ENCODE measurements at regions not wholly inside any gene's neighbourhood (a gene's known extent, or its start where the extent isn't known, plus 50 kb on each side); places are given as distances from the start of the nearest gene placed in this dataset.
"Not testable (repeated sequence)": the region's sequence is repeated elsewhere in the genome, so short reads cannot be mapped to it uniquely, and the experiment has no call there.

DNA sequence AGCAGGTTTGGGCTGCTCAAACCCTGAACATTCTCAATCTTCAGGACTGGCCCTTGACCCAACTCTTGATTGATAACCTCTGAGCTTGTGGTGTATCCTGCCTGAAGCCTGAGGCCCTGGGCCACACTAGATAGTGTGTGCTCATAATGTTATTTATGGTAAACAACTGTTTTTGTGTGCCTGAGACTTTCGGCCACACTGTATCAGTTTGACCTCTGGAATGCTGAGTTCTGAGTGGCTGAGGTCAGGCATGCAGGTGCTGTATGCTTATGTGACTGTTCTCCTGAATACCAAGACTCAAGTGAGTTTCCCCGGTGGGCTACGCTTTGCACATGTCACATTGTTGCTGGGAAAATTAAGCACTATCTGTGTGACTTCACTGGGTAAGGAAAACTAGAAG lies 82.2 kb upstream of the RMP24 start:
- no peaks in the 10 kb centered on the region for H3K27me3 ChIP-seq
- H3K9me3 ChIP-seq (ENCODE audit: low read depth), result no peaks in the 10 kb centered on the region
- no peak overlapping the region for H3K4me3 ChIP-seq
- H3K27ac ChIP-seq, result peak overlapping the region; percentile 94
- TF ChIP-seq, protein P1, sequence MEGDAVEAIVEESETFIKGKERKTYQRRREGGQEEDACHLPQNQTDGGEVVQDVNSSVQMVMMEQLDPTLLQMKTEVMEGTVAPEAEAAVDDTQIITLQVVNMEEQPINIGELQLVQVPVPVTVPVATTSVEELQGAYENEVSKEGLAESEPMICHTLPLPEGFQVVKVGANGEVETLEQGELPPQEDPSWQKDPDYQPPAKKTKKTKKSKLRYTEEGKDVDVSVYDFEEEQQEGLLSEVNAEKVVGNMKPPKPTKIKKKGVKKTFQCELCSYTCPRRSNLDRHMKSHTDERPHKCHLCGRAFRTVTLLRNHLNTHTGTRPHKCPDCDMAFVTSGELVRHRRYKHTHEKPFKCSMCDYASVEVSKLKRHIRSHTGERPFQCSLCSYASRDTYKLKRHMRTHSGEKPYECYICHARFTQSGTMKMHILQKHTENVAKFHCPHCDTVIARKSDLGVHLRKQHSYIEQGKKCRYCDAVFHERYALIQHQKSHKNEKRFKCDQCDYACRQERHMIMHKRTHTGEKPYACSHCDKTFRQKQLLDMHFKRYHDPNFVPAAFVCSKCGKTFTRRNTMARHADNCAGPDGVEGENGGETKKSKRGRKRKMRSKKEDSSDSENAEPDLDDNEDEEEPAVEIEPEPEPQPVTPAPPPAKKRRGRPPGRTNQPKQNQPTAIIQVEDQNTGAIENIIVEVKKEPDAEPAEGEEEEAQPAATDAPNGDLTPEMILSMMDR (IDR thresholded peaks at IDR 0.05; ENCODE audit: low read depth, low read length), result no peak
- peaks cover 27% of the 10 kb centered on the region for H3K4me1 ChIP-seq (ENCODE audit: low read depth)
- peak in 1 of 2 donors; percentile 73 for DNase-seq (ENCODE audit: low read depth in 1 of 2, low spot score in 1 of 2)
- no peaks in the 10 kb centered on the region for H3K36me3 ChIP-seq

DNA sequence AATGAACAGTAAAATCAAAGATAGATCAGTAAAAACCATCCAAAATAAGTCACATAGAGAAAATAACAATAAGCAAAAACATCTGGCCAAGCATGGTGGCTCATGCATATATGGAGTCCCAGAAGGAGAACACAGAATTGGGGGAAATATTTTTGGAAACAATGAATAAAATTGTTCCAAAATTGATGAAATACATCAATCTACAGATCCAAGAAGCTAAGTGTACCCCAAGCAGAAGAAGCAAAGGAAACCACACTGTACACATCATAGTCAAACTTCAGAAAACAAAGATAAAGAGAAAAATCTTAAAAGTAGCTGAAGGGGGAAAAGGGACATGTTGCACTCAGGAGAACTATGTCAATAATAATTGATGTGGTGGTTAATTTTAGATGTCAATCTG lies 80.4 kb upstream of the RMP24 start:
- H3K9me3 ChIP-seq (ENCODE audit: low read depth), result no peaks in the 10 kb centered on the region
- TF ChIP-seq, protein P1 (IDR thresholded peaks at IDR 0.05; ENCODE audit: low read depth, low read length), result no peak
- no peak overlapping the region for H3K4me3 ChIP-seq
- no peak for DNase-seq (ENCODE audit: low read depth in 1 of 2, low spot score in 1 of 2)
- peaks cover 27% of the 10 kb centered on the region for H3K4me1 ChIP-seq (ENCODE audit: low read depth)
- no peaks in the 10 kb centered on the region for H3K27me3 ChIP-seq
- no peaks in the 10 kb centered on the region for H3K36me3 ChIP-seq
- H3K27ac ChIP-seq, result no peak overlapping the region

DNA sequence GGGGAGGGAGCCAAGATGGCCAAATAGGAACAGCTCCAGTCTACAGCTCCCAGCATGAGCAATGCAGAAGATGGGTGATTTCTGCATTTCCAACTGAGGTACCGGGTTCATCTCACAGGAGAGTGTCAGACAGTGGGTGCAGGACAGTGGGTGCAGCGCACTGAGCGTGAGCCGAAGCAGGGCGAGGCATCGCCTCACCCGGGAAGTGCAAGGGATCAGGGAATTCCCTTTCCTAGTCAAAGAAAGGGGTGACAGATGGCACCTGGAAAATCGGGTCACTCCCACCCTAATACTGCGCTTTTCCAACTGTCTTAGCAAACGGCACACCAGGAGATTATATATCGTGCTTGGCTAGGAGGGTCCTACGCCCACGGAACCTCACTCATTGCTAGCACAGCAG lies 75.0 kb upstream of the RMP24 start:
- H3K27ac ChIP-seq; H3K9me3 ChIP-seq (ENCODE audit: low read depth); H3K27me3 ChIP-seq; H3K4me1 ChIP-seq (ENCODE audit: low read depth); DNase-seq (ENCODE audit: low read depth in 1 of 2, low spot score in 1 of 2); H3K36me3 ChIP-seq; H3K4me3 ChIP-seq: not testable (repeated sequence)

DNA sequence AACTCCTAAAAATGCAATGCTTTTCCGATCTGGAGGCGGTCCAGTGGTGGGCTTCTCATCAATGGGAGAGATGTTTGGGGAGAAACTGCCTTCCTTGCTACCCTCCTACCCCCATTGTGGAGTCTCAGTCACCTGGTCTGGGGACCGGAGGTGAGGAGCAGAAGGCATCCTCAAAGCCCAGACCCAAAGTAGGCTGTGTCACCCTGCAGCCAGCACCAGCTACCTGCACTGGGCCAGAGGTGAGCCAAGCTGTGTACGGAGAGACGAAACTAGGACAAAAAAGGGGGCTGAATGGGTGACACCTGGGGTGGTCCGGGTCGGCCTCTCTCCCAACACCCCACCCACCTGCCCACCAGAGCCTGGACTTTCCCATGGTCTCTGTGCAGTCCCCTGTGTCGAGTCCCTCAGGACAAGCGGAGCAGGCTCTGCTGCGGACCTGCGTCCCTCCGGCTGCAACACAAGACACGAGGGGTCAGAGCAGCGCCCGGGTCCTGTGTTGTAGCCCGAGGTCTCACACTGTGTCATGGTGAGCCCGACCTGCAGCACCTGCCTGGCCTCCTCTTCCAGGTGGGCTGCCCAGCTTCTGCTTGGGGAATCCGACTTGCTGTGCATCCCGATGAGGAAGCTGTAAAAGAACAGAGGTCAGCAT lies 68.0 kb upstream of the RMP24 start:
- no peak for DNase-seq (ENCODE audit: low read depth in 1 of 2, low spot score in 1 of 2)
- no peaks in the 10 kb centered on the region for H3K4me1 ChIP-seq (ENCODE audit: low read depth)
- no peak overlapping the region for H3K27ac ChIP-seq
- H3K4me3 ChIP-seq, result no peak overlapping the region
- H3K36me3 ChIP-seq, result no peaks in the 10 kb centered on the region
- TF ChIP-seq, protein P1 (IDR thresholded peaks at IDR 0.05; ENCODE audit: low read depth, low read length), result no peak
- H3K27me3 ChIP-seq, result no peaks in the 10 kb centered on the region
- H3K9me3 ChIP-seq (ENCODE audit: low read depth), result no peaks in the 10 kb centered on the region

DNA sequence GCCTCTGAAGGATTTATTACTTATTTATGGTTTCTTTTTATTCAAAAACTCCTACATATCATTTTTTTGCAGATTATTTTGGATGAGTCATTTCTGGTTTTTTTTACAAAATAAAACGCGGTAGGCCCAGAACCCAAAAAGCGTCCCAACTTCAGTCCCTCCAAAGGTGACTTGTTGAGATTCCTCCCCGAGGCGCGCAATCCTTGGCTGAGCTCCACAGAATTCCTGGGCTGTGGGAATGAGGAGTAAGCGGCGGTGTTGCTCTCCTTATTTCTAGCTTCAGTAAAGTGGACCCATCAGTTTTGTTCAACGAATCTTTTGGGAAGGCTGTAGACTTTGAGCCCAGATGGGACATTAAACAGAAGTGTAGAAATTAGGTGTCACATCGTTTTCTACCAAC lies 67.0 kb upstream of the RMP24 start:
- Histone ChIP-seq H3K9me3 (ENCODE audit: low read depth) (no peaks in the 10 kb centered on the region), H3K27me3 (no peaks in the 10 kb centered on the region), H3K27ac (no peak overlapping the region), H3K4me1 (ENCODE audit: low read depth) (no peaks in the 10 kb centered on the region), H3K36me3 (no peaks in the 10 kb centered on the region), H3K4me3 (no peak overlapping the region)
- TF ChIP-seq, protein P1 (IDR thresholded peaks at IDR 0.05; ENCODE audit: low read depth, low read length), result no peak
- no peak for DNase-seq (ENCODE audit: low read depth in 1 of 2, low spot score in 1 of 2)

DNA sequence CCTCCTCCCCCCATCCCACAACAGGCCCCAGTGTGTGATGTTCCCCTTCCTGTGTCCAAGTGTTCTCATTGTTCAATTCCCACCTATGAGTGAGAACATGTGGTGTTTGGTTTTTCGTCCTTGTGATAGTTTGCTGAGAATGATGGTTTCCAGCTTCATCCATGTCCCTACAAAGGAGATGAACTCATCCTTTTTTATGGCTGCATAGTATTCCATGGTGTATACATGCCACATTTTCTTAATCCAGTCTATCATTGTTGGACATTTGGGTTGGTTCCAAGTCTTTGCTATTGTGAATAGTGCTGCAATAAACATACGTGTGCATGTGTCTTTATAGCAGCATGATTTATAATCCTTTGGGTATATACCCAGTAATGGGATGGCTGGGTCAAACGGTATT lies 66.2 kb upstream of the RMP24 start:
- H3K9me3 ChIP-seq (ENCODE audit: low read depth); H3K27ac ChIP-seq; H3K36me3 ChIP-seq; H3K27me3 ChIP-seq; H3K4me1 ChIP-seq (ENCODE audit: low read depth); DNase-seq (ENCODE audit: low read depth in 1 of 2, low spot score in 1 of 2); H3K4me3 ChIP-seq: not testable (repeated sequence)

DNA sequence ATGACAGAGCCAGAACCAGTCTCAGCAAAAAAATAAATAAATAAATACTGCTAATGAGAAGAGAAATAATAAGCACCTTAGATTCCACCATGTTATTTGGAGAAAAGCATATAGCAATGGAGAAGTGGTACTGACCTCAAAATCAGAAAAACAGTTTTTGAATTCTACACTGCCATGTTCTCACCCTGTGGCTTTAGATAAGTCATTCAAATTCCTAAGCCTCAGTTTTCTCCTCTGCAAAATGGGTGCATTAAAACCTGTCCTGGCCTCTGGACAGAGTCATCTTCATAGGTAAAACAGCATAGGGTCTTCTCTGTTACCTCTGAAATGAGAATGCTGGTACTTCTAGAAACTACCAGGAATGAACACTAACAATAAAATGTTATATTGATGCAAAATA lies 62.2 kb upstream of the RMP24 start:
- H3K4me1 ChIP-seq (ENCODE audit: low read depth), result peaks cover 14% of the 10 kb centered on the region
- no peak for DNase-seq (ENCODE audit: low read depth in 1 of 2, low spot score in 1 of 2)
- TF ChIP-seq, protein P1 (IDR thresholded peaks at IDR 0.05; ENCODE audit: low read depth, low read length), result no peak

More for the DNA sequence above, 62.2 kb upstream of the RMP24 start:
- H3K27me3 ChIP-seq, result no peaks in the 10 kb centered on the region
- H3K4me3 ChIP-seq, result no peak overlapping the region
- H3K9me3 ChIP-seq (ENCODE audit: low read depth), result no peaks in the 10 kb centered on the region
- H3K27ac ChIP-seq, result no peak overlapping the region
- H3K36me3 ChIP-seq, result no peaks in the 10 kb centered on the region

Measured in cardiac muscle cell (in vitro differentiated cells and primary cell).